ENCODE measurements at regions not wholly inside any gene's neighbourhood (a gene's known extent, or its start where the extent isn't known, plus 50 kb on each side); places are given as distances from the start of the nearest gene placed in this dataset.

DNA sequence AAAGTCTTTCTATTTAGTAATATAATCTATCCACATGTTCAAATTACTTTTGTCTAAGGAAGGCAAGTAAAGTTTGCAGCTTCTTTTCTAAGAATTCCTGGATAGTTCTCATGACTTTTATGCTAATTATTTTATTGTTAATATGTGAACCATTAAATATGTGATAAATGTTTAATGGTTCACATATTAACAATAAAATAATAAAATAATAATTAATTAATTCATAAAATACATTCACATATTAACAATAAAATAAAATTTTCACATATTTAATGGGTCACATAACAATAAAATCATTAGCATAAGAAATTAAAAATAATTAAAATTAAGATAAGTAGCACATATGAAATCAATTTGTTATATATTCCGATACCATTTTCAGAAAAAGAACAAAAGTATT lies 1352.4 kb downstream of the ARAP2 start:
- no peak for DNase-seq (ENCODE audit: low read depth)

- peak; percentile 7 for DNase-seq (ENCODE audit: low read depth)
These were observed 1350.9 kb downstream of the ARAP2 start for GRCh38 chr4:34893382-34893781.

GRCh38 chr4:34920032-34920431 lies 1324.3 kb downstream of the ARAP2 start:
- no peak for DNase-seq (ENCODE audit: low read depth)

DNA sequence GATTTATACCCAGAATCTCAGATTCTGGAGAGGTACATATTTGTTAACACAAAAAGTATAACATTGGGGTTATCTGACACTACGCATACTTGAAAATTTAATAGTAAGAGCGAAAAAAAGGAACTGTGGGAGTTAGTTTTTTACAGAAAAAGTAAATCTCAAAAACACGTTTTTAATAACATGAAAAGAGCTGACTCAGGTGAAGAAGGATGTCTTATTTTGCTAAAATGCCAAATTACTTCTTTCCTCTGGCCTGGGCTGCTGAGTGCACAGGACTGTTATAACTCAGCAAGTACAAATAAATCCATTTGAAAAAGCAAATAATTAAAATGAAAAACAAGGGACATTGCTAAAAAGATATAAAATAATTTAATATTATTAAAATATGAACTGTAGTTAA lies 1322.9 kb downstream of the ARAP2 start:
- DNase-seq (ENCODE audit: low read depth) = no peak

- no peak for DNase-seq (ENCODE audit: low read depth)
These were observed 1322.0 kb downstream of the ARAP2 start for GRCh38 chr4:34922325-34922724.

DNA sequence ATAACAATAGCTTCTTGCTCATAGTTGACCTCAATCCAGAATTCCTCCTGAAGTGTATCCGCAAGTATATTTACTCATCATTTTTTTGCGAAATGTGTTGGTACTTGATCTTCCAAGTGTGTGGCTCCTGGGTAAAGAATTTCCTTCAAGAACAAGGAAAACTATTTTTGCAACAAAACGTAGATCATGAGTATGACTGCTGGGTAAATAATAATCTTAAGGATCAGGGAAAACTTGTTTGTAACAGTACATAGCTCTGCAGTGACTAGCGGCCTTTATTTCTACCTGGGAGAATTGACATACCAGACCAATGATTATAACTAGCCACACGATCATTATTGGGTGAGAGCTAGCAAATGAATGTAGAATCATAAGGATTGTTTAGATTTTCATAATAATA lies 1311.7 kb downstream of the ARAP2 start:
- DNase-seq (ENCODE audit: low read depth) = peak; percentile 43

GRCh38 chr4:34935739-34936138 lies 1308.6 kb downstream of the ARAP2 start:
- peak; percentile 69 for DNase-seq (ENCODE audit: low read depth)

- DNase-seq (ENCODE audit: low read depth) = no peak
These were observed 1305.2 kb downstream of the ARAP2 start for GRCh38 chr4:34939073-34939472.

DNA sequence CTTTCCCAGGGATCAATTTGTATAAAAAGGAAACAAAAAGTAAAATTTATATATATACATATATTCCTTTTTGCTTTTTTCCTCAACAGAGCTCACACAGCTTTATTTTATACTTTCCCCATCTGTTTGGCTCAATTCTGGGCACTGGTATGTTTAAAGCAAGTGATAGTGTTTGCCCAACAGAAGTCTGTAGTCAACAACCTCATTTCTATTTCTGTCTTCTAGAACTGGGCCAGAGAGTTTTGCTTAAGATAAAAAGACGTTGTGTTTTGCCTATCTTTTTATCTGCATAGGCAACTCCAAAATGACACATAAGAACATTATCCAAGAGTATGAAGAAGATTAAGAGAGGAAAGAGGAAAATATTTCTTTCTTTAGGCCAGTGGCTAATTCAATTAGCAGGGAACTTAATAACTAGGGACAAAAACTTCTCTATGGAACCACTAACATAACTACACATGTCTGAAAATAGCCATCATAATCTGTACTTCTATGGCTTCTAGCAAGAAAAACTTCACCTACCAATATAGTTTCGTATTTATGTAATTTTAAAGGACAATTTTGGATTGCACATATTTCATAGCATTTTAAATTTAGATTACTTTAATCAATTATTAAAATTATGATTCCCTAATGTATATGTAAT lies 1300.5 kb downstream of the ARAP2 start:
- no peak for DNase-seq (ENCODE audit: low read depth)

DNA sequence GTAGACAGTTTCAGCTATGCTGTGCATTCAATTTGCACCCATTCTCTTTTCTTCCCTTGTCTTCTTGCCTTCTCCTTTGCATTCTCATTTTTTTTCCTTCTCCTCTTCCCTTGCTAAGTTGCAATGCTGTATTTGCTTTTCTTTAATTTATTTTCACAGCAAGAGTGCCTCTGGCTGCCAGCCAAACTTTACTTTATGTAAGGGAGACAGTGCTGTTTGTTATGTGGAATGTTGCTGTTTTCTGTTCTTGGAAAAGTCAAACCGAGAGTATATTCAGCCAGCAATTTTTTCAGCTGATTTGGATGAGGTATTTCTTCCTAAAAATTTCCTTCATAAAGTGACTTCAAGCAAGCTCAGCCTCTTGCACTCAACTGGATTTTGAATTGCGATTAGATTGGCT lies 1293.4 kb downstream of the ARAP2 start:
- no peak for DNase-seq (ENCODE audit: low read depth)

GRCh38 chr4:34953145-34953799 lies 1291.0 kb downstream of the ARAP2 start:
- peak; percentile 60 for DNase-seq (ENCODE audit: low read depth)

GRCh38 chr4:34964613-34965012 lies 1279.7 kb downstream of the ARAP2 start:
- peak; percentile 11 for DNase-seq (ENCODE audit: low read depth)

- DNase-seq (ENCODE audit: low read depth) = peak; percentile 64
These were observed 1272.1 kb downstream of the ARAP2 start for GRCh38 chr4:34972189-34972588.

GRCh38 chr4:34973650-34974312 lies 1270.5 kb downstream of the ARAP2 start:
- no peak for DNase-seq (ENCODE audit: low read depth)

- DNase-seq (ENCODE audit: low read depth) = no peak
These were observed 1270.0 kb downstream of the ARAP2 start for GRCh38 chr4:34974313-34974680.

- DNase-seq (ENCODE audit: low read depth) = peak; percentile 90
These were observed 1223.1 kb downstream of the ARAP2 start for GRCh38 chr4:35021222-35021621.

DNA sequence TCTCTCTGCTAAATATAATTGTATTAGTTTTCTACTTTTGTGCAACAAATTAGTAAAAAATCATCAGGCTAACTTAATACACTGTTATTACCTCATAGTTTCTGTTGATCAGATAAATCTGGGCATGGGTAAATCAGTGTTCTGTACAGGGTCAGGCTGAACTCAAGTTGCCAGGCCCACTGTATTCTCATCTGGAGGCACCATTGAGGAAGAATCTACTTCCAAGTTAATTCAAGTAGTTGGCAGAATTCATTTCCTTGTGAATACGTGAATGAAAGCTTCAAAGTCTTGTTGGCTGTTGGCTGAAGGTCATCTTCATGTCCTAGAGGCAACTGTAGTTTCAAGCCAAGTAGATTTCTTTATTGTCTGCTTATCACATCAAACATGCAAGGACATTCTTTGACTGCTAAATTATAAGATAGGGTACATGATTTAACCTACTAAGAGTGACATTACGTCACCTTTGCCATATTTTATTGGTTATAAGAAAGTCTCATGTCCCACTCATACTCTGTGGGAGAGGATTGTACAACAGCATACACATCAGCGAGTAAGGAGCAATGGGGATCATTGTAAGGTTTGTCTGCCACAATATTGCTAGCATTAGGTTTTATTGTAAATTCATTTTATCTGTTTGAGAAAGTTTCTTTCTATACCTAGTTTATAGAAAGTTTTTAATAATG lies 1219.0 kb downstream of the ARAP2 start:
- peak; percentile 55 for DNase-seq (ENCODE audit: low read depth)

- DNase-seq (ENCODE audit: low read depth) = no peak
These were observed 1206.1 kb downstream of the ARAP2 start for GRCh38 chr4:35038079-35038805.

DNA sequence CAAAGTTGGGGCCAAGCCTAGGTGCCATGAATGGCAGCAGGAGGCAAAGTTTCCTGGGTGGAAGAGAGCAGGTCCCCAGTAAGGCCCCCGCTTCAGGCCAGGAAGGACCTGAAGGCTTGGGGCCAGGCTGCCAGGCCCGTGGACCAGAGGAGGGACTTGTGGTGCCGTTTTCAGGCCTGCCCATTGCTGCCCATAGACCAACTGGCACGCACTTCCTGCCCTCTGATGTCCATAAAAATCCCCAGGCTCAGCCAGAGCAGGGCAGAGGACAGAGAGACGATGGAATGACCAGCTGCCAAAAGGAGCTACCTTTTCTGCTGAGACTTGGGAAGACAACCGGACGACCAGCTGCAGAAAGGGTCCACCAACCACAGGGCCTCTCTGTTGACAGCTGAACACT lies 1205.5 kb downstream of the ARAP2 start:
- no peak for DNase-seq (ENCODE audit: low read depth)

- DNase-seq (ENCODE audit: low read depth) = no peak
These were observed 1191.8 kb downstream of the ARAP2 start for GRCh38 chr4:35052546-35052945.

DNA sequence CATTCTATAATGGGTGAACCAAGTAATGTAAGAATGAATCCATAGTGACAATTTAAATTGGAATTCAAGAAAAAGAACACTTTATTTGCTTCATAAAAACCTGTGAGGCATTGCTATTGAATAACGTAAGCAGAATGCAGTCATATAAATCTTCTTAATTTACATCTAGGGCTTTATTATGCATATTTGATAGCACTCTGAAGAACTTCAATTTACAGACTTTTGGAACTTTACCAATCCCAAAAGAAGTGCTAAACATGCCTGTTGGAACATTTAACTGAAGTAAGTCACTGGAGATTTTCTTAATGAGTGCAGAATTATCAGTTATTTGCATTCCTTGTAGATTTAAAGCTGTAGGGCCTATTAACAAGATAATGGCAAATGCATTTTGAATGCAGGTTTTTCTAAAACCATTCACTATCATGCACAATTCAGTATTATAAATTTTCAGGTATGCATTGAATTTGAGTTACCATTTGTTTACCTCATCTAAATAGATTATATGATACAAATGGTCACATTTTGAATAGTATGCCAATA lies 1181.2 kb downstream of the ARAP2 start:
- no peak for DNase-seq (ENCODE audit: low read depth)

DNA sequence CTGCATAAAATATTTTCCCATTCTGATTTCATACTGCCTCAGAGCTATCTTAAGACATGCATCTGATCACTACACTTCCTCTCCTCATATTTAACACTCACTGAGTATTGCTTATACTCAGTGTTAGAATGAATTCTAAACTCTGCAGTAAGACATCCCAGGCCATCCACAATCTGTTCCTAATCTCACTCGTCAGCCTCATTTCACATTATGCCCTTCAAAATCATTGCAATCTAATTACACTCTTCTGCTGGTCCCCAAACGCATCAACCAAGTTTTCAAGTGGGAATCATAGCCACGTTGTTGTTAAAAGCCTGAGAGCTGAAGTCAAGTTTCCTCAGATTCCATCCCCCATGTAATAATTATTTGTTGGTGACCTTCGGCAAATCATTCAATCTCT lies 1177.9 kb downstream of the ARAP2 start:
- no peak for DNase-seq (ENCODE audit: low read depth)
